WTC11 (cell line): ENCODE measurements at regions not wholly inside any gene's neighbourhood (a gene's known extent, or its start where the extent isn't known, plus 50 kb on each side); places are given as distances from the start of the nearest gene placed in this dataset.
A peak's percentile ranks its signal among the peaks of the same experiment; 100 is the strongest.

Source experiments
- ATAC-seq: fragments of 200-7000 bp; cut with Tn5 transposase; 2 replicates; pipeline ENCODE4 v1.10.0; 2021; ENCODE audit warnings: mild to moderate bottlenecking, moderate library complexity
- CTCF ChIA-PET: fragments of 300-600 bp; sonication (Branson Sonifier 250); formaldehyde crosslinking; loops from one replicate; lab custom pipeline; 2021; ENCODE audit warnings: antibody characterized with exemption; lab: Charles Lee
- POLR2A ChIA-PET: fragments of 350-600 bp; sonication (Branson Sonifier 250); formaldehyde crosslinking; loops from one replicate; lab custom pipeline; 2021; ENCODE audit warnings: antibody characterized with exemption; lab: Charles Lee
- DNase-seq: peaks from one replicate; pipeline ENCODE4 v3.0.0; 2021; ENCODE audit warnings: low spot score
- H3K27ac Mint-ChIP-seq: 2 replicates; pipeline ENCODE4 v1.8.0; 2021; ENCODE audit warnings: mixed read lengths
- H3K27me3 Mint-ChIP-seq: 2 replicates; pipeline ENCODE4 v1.8.0; 2021; ENCODE audit warnings: low read depth, mild to moderate bottlenecking, moderate library complexity, mixed read lengths
- H3K36me3 Mint-ChIP-seq: 2 replicates; pipeline ENCODE4 v1.8.0; 2021; ENCODE audit warnings: mixed read lengths
- H3K4me1 Mint-ChIP-seq: 2 replicates; pipeline ENCODE4 v1.8.0; 2022; ENCODE audit warnings: mixed read lengths
- H3K4me3 Mint-ChIP-seq: 2 replicates; pipeline ENCODE4 v1.8.0; 2021; ENCODE audit warnings: mild to moderate bottlenecking, moderate library complexity, mixed read lengths
- H3K9me3 Mint-ChIP-seq: 2 replicates; pipeline ENCODE4 v1.8.0; 2021; ENCODE audit warnings: mixed read lengths
- ARID4B ChIP-seq: sonication (generic); formaldehyde crosslinking; IDR thresholded peaks from 2 replicates; pipeline ENCODE4 v1.8.0; 2023; ENCODE audit warnings: missing genetic modification reagents, mild to moderate bottlenecking, borderline replicate concordance
- ERG ChIP-seq: fragments of 250-450 bp; sonication (Bioruptor Pico); IDR thresholded peaks from 2 replicates; pipeline ENCODE4 v1.8.0; 2021; ENCODE audit warnings: mild to moderate bottlenecking
- FOXP1 ChIP-seq: sonication (generic); formaldehyde crosslinking; IDR thresholded peaks from 2 replicates; pipeline ENCODE4 v1.8.0; 2022; ENCODE audit warnings: missing genetic modification reagents, mild to moderate bottlenecking, moderate library complexity, borderline replicate concordance
- FOXP4 ChIP-seq: sonication (generic); formaldehyde crosslinking; IDR thresholded peaks from 2 replicates; pipeline ENCODE4 v1.8.0; 2022; ENCODE audit warnings: mild to moderate bottlenecking, missing genetic modification reagents
- HMGXB4 ChIP-seq: sonication (generic); formaldehyde crosslinking; IDR thresholded peaks from 2 replicates; pipeline ENCODE4 v1.8.1; 2023; ENCODE audit warnings: mild to moderate bottlenecking, moderate library complexity, missing genetic modification reagents
- IRF2 ChIP-seq: sonication (generic); formaldehyde crosslinking; IDR thresholded peaks from 2 replicates; pipeline ENCODE4 v1.8.0; 2022; ENCODE audit warnings: low read depth, missing genetic modification reagents, borderline replicate concordance
- KAT7 ChIP-seq: sonication (generic); formaldehyde crosslinking; IDR thresholded peaks from 2 replicates; pipeline ENCODE4 v1.8.1; 2023; ENCODE audit warnings: missing genetic modification reagents, mild to moderate bottlenecking, borderline replicate concordance
- NFATC4 ChIP-seq: fragments of 250-450 bp; sonication (Bioruptor Pico); IDR thresholded peaks from 2 replicates; pipeline ENCODE4 v1.9.0; 2021; ENCODE audit warnings: mild to moderate bottlenecking
- ZMAT4 ChIP-seq: fragments of 250-450 bp; sonication (Bioruptor Pico); IDR thresholded peaks from 2 replicates; pipeline ENCODE4 v1.9.0; 2021; ENCODE audit warnings: mild to moderate bottlenecking
- ZNF121 ChIP-seq: sonication (generic); formaldehyde crosslinking; IDR thresholded peaks from 2 replicates; pipeline ENCODE4 v1.8.0; 2023; ENCODE audit warnings: missing genetic modification reagents
- ZNF423 ChIP-seq: fragments of 250-450 bp; sonication (Bioruptor Pico); IDR thresholded peaks from 2 replicates; pipeline ENCODE4 v2.1.2; 2022; ENCODE audit warnings: mild to moderate bottlenecking, moderate library complexity
- ZNF425 ChIP-seq: fragments of 250-450 bp; sonication (Bioruptor Pico); conservative IDR thresholded peaks from 2 replicates; pipeline ENCODE4 v1.9.0; 2021; ENCODE audit warnings: mild to moderate bottlenecking

- no peak for TF ChIP-seq ARID4B
- no peak for TF ChIP-seq IRF2 (CRISPR knock-in tag)
- TF ChIP-seq, all 79 proteins: peak for 0
These were observed 89.9 kb downstream of the FAT3 start (continued) for GRCh38 chr11:92314499-92314898.

GRCh38 chr11:92316106-92316809 is 91.6 kb downstream of the FAT3 start:
- TF ChIP-seq FOXP1 (no peak), FOXP4 (CRISPR knock-in tag) (no peak), KAT7 (CRISPR knock-in tag) (no peak), ZNF423 (no peak), ERG (no peak)
- Mint-ChIP-seq H3K9me3 (no peaks in the 10 kb centered on the region), H3K27ac (peak overlapping the region; percentile 56), H3K36me3 (no peaks in the 10 kb centered on the region), H3K4me1 (peaks cover 89% of the 10 kb centered on the region), H3K4me3 (0 out of 2 replicates have a peak overlapping the region, but pooled peaks have one; percentile 14), H3K27me3 (no peaks in the 10 kb centered on the region)
- DNase-seq (no peak), ATAC-seq (no peak)
- ChIA-PET CTCF (interaction anchor here (1.5 kb wide), 1 partner anchor 25 kb away, joined by 3 read pairs; no protein-coding TSS in a partner anchor), POLR2A (no interaction called here)

GRCh38 chr11:92317222-92317621 is 92.6 kb downstream of the FAT3 start:
- peak overlapping the region; percentile 6; the same call in 1 of the 2 replicates for H3K27ac Mint-ChIP-seq
- POLR2A ChIA-PET = no interaction called here
- CTCF ChIA-PET = interaction anchor here (1.5 kb wide), 2 partner anchors 23 to 24 kb away, joined by 3 to 5 read pairs; no protein-coding TSS in a partner anchor
- H3K4me3 Mint-ChIP-seq = peak overlapping the region; percentile 7
- ATAC-seq (peak; percentile 56), DNase-seq (no peak)
- TF ChIP-seq ZMAT4 (CRISPR knock-in tag) (no peak), ZNF121 (CRISPR knock-in tag) (peak; percentile 95), ZNF425 (CRISPR knock-in tag) (no peak), HMGXB4 (CRISPR knock-in tag) (no peak), NFATC4 (CRISPR knock-in tag) (no peak)
- H3K4me1 Mint-ChIP-seq = peaks cover 86% of the 10 kb centered on the region
- no peaks in the 10 kb centered on the region for H3K27me3 Mint-ChIP-seq
- peaks cover under 1% of the 10 kb centered on the region; the same call in 1 of the 2 replicates for H3K9me3 Mint-ChIP-seq
- peaks cover under 1% of the 10 kb centered on the region for H3K36me3 Mint-ChIP-seq
